Muscle layer of colon (tissue), 2 donors: ENCODE measurements at regions not wholly inside any gene's neighbourhood (a gene's known extent, or its start where the extent isn't known, plus 50 kb on each side); places are given as distances from the start of the nearest gene placed in this dataset.

Source experiments
- H3K27ac ChIP-seq: one replicate; pipeline ENCODE4 v1.7.0; 2013; ENCODE audit warnings: low read depth, mild to moderate bottlenecking, low read length, moderate library complexity
- H3K27me3 ChIP-seq, 2 donors: one replicate each; pipeline ENCODE4 v1.7.0; 2013; ENCODE audit warnings: low read length in 2 of 2, mild to moderate bottlenecking in 2 of 2; ENCODE audit not compliant: insufficient read depth in 2 of 2, control insufficient read depth in 1 of 2
- H3K36me3 ChIP-seq: one replicate; pipeline ENCODE4 v1.7.0; 2013; ENCODE audit warnings: mild to moderate bottlenecking, low read length; ENCODE audit not compliant: insufficient read depth
- H3K4me1 ChIP-seq: one replicate; pipeline ENCODE4 v1.7.0; 2013; ENCODE audit warnings: mild to moderate bottlenecking, low read length; ENCODE audit not compliant: insufficient read depth
- H3K4me3 ChIP-seq, 2 donors: one replicate each; pipeline ENCODE4 v1.7.0; 2013; ENCODE audit warnings: low read length in 2 of 2, low read depth in 1 of 2, mild to moderate bottlenecking in 1 of 2, moderate library complexity in 1 of 2
- H3K9ac ChIP-seq: one replicate; pipeline ENCODE4 v1.7.0; 2013; ENCODE audit warnings: low read length
- H3K9me3 ChIP-seq: one replicate; pipeline ENCODE4 v1.7.0; 2013; ENCODE audit warnings: mild to moderate bottlenecking, low read length
- donor health status: abdominal sarcoma.
- donor health status: Adenocarcinoma of cecum.

- no peaks in the 10 kb centered on the region for H3K27me3 ChIP-seq
- H3K27ac ChIP-seq, result no peak overlapping the region
- H3K36me3 ChIP-seq, result no peaks in the 10 kb centered on the region
- H3K4me1 ChIP-seq, result peaks cover 22% of the 10 kb centered on the region
- H3K4me3 ChIP-seq, result no peak overlapping the region
- no peaks in the 10 kb centered on the region for H3K9me3 ChIP-seq
- H3K9ac ChIP-seq, result no peak overlapping the region
These were observed 148.7 kb upstream of the KLF6 start for GRCh38 chr10:3933733-3934132.

- Histone ChIP-seq H3K9ac (no peak overlapping the region), H3K4me1 (peaks cover 22% of the 10 kb centered on the region), H3K27me3 (no peaks in the 10 kb centered on the region), H3K27ac (no peak overlapping the region), H3K36me3 (no peaks in the 10 kb centered on the region), H3K4me3 (no peak overlapping the region), H3K9me3 (no peaks in the 10 kb centered on the region)
These were observed 147.8 kb upstream of the KLF6 start for GRCh38 chr10:3932597-3933375.

- Histone ChIP-seq H3K9ac (no peak overlapping the region), H3K4me1 (peaks cover 22% of the 10 kb centered on the region)
These were observed 146.9 kb upstream of the KLF6 start for GRCh38 chr10:3931901-3932300.

GRCh38 chr10:3931224-3931623 lies 146.2 kb upstream of the KLF6 start:
- no peaks in the 10 kb centered on the region for H3K27me3 ChIP-seq
- H3K4me1 ChIP-seq, result peaks cover 18% of the 10 kb centered on the region
- no peaks in the 10 kb centered on the region for H3K9me3 ChIP-seq
- no peak overlapping the region for H3K9ac ChIP-seq
- no peaks in the 10 kb centered on the region for H3K36me3 ChIP-seq
- H3K4me3 ChIP-seq, result no peak overlapping the region
- no peak overlapping the region for H3K27ac ChIP-seq

More at GRCh38 chr10:3931901-3932300, 146.9 kb upstream of the KLF6 start:
- no peaks in the 10 kb centered on the region for H3K27me3 ChIP-seq
- H3K4me3 ChIP-seq, result no peak overlapping the region
- no peaks in the 10 kb centered on the region for H3K36me3 ChIP-seq
- H3K27ac ChIP-seq, result no peak overlapping the region
- H3K9me3 ChIP-seq, result no peaks in the 10 kb centered on the region

- no peaks in the 10 kb centered on the region for H3K9me3 ChIP-seq
- H3K27ac ChIP-seq, result no peak overlapping the region
- H3K4me3 ChIP-seq, result no peak overlapping the region
- no peaks in the 10 kb centered on the region for H3K27me3 ChIP-seq
- no peaks in the 10 kb centered on the region for H3K4me1 ChIP-seq
- no peaks in the 10 kb centered on the region for H3K36me3 ChIP-seq
- no peak overlapping the region for H3K9ac ChIP-seq
These were observed 143.6 kb upstream of the KLF6 start for GRCh38 chr10:3928569-3928968.

GRCh38 chr10:3928078-3928477 lies 143.1 kb upstream of the KLF6 start:
- Histone ChIP-seq H3K4me1 (no peaks in the 10 kb centered on the region), H3K36me3 (no peaks in the 10 kb centered on the region), H3K9ac (no peak overlapping the region), H3K4me3 (no peak overlapping the region), H3K27me3 (no peaks in the 10 kb centered on the region), H3K9me3 (no peaks in the 10 kb centered on the region), H3K27ac (no peak overlapping the region)

- Histone ChIP-seq H3K4me1 (no peaks in the 10 kb centered on the region), H3K4me3 (no peak overlapping the region), H3K9ac (no peak overlapping the region), H3K27me3 (no peaks in the 10 kb centered on the region), H3K9me3 (no peaks in the 10 kb centered on the region), H3K27ac (no peak overlapping the region), H3K36me3 (no peaks in the 10 kb centered on the region)
These were observed 141.9 kb upstream of the KLF6 start for GRCh38 chr10:3926675-3927525.

- Histone ChIP-seq H3K4me1 (no peaks in the 10 kb centered on the region), H3K27ac (no peak overlapping the region), H3K9me3 (no peaks in the 10 kb centered on the region), H3K4me3 (no peak overlapping the region), H3K9ac (no peak overlapping the region), H3K27me3 (no peaks in the 10 kb centered on the region), H3K36me3 (no peaks in the 10 kb centered on the region)
These were observed 141.2 kb upstream of the KLF6 start for GRCh38 chr10:3926258-3926657.

- no peak overlapping the region for H3K27ac ChIP-seq
- H3K27me3 ChIP-seq, result no peaks in the 10 kb centered on the region
- no peak overlapping the region for H3K4me3 ChIP-seq
- H3K9ac ChIP-seq, result no peak overlapping the region
- no peaks in the 10 kb centered on the region for H3K4me1 ChIP-seq
- no peaks in the 10 kb centered on the region for H3K9me3 ChIP-seq
- H3K36me3 ChIP-seq, result no peaks in the 10 kb centered on the region
These were observed 140.2 kb upstream of the KLF6 start for GRCh38 chr10:3925184-3925583.

GRCh38 chr10:3924344-3924743 lies 139.3 kb upstream of the KLF6 start:
- no peak overlapping the region for H3K4me3 ChIP-seq
- no peak overlapping the region for H3K9ac ChIP-seq
- no peaks in the 10 kb centered on the region for H3K9me3 ChIP-seq
- peaks cover 7% of the 10 kb centered on the region for H3K4me1 ChIP-seq
- H3K36me3 ChIP-seq, result no peaks in the 10 kb centered on the region
- no peak overlapping the region for H3K27ac ChIP-seq
- H3K27me3 ChIP-seq, result no peaks in the 10 kb centered on the region

- H3K27me3 ChIP-seq, result no peaks in the 10 kb centered on the region
- peaks cover 7% of the 10 kb centered on the region for H3K4me1 ChIP-seq
- H3K9me3 ChIP-seq, result no peaks in the 10 kb centered on the region
- H3K27ac ChIP-seq, result no peak overlapping the region
- no peak overlapping the region for H3K9ac ChIP-seq
- no peaks in the 10 kb centered on the region for H3K36me3 ChIP-seq
- no peak overlapping the region for H3K4me3 ChIP-seq
These were observed 138.0 kb upstream of the KLF6 start for GRCh38 chr10:3923033-3923432.
